GM23338 (cell line): ENCODE measurements at regions not wholly inside any gene's neighbourhood (a gene's known extent, or its start where the extent isn't known, plus 50 kb on each side); places are given as distances from the start of the nearest gene placed in this dataset.

Experiments used
- CREB1 ChIP-seq: fragments of 250-450 bp; sonication (Bioruptor Pico); IDR thresholded peaks from 2 replicates; pipeline ENCODE4 v1.5.0; 2020; ENCODE audit warnings: low read depth, mild to moderate bottlenecking, moderate library complexity
- CTCF ChIP-seq, 2 experiments: fragments of 200-600 bp in 1 of 2; sonication (generic) in 1 of 2; conservative IDR thresholded peaks; 2 replicates each; pipeline versions ENCODE4 v1.5.1 to v1.6.1; 2016 to 2017; ENCODE audit warnings: antibody characterized with exemption in 2 of 2, low read depth in 2 of 2, mild to moderate bottlenecking in 2 of 2, moderate library complexity in 1 of 2
- EZH2 ChIP-seq: fragments of 200-600 bp; sonication (generic); IDR thresholded peaks from one replicate; pipeline ENCODE4 v1.8.0; 2017; ENCODE audit warnings: antibody characterized with exemption, mild to moderate bottlenecking, low read depth; ENCODE audit not compliant: unreplicated experiment
- EZH2phosphoT487 ChIP-seq: fragments of 200-600 bp; sonication (generic); IDR thresholded peaks from one replicate; pipeline ENCODE4 v1.8.1; 2018; ENCODE audit warnings: antibody characterized with exemption; ENCODE audit not compliant: unreplicated experiment
- JUNB ChIP-seq: IDR thresholded peaks from one replicate; pipeline ENCODE4 v1.6.1; 2016; ENCODE audit warnings: antibody characterized with exemption; ENCODE audit not compliant: unreplicated experiment
- NANOG ChIP-seq: IDR thresholded peaks from 2 replicates; pipeline ENCODE4 v1.6.1; 2016; ENCODE audit warnings: antibody characterized with exemption, borderline replicate concordance
- POLR2AphosphoS5 ChIP-seq: IDR thresholded peaks from 2 replicates; pipeline ENCODE4 v1.6.1; 2016; ENCODE audit warnings: antibody characterized with exemption, low read depth
- REST ChIP-seq: IDR thresholded peaks from one replicate; pipeline ENCODE4 v1.6.1; 2018; ENCODE audit warnings: antibody characterized with exemption; ENCODE audit not compliant: unreplicated experiment
- STAT1 ChIP-seq: IDR thresholded peaks from one replicate; pipeline ENCODE4 v1.6.1; 2016; ENCODE audit warnings: antibody characterized with exemption; ENCODE audit not compliant: unreplicated experiment
- ZNF114 ChIP-seq: fragments of 250-450 bp; sonication (Bioruptor Pico); IDR thresholded peaks from 2 replicates; pipeline ENCODE4 v1.5.0; 2020; ENCODE audit warnings: mild to moderate bottlenecking, moderate library complexity
- ZNF331 ChIP-seq: fragments of 250-450 bp; sonication (Bioruptor Pico); IDR thresholded peaks from 2 replicates; pipeline ENCODE4 v1.5.0; 2020; ENCODE audit warnings: low read depth, mild to moderate bottlenecking, moderate library complexity
- ZNF462 ChIP-seq: fragments of 250-450 bp; sonication (Bioruptor Pico); IDR thresholded peaks from 2 replicates; pipeline ENCODE4 v1.5.0; 2020; ENCODE audit warnings: mild to moderate bottlenecking, moderate library complexity
- TF ChIP-seq, protein P1 (sequence below): IDR thresholded peaks from 2 replicates; pipeline ENCODE4 v1.6.1; 2016; ENCODE audit warnings: antibody characterized with exemption

GRCh38 chr2:220779931-220780330 is 792.2 kb downstream of the EPHA4 start:
- TF ChIP-seq CTCF (conservative IDR thresholded peaks at IDR 0.05; ENCODE audit: low read depth in 2 of 2) (no peak), POLR2AphosphoS5 (no peak), CREB1 (CRISPR knock-in tag) (no peak), REST (no peak), EZH2phosphoT487 (no peak), EZH2 (no peak), ZNF114 (CRISPR knock-in tag) (no peak), ZNF462 (CRISPR knock-in tag) (no peak), JUNB (no peak), NANOG (no peak), ZNF331 (CRISPR knock-in tag) (no peak), STAT1 (no peak)
- TF ChIP-seq, protein P1, sequence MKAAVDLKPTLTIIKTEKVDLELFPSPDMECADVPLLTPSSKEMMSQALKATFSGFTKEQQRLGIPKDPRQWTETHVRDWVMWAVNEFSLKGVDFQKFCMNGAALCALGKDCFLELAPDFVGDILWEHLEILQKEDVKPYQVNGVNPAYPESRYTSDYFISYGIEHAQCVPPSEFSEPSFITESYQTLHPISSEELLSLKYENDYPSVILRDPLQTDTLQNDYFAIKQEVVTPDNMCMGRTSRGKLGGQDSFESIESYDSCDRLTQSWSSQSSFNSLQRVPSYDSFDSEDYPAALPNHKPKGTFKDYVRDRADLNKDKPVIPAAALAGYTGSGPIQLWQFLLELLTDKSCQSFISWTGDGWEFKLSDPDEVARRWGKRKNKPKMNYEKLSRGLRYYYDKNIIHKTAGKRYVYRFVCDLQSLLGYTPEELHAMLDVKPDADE, result no peak
